A673 (cell line): ENCODE measurements at regions not wholly inside any gene's neighbourhood (a gene's known extent, or its start where the extent isn't known, plus 50 kb on each side); places are given as distances from the start of the nearest gene placed in this dataset.

ENCODE experiments used
- CTCF ChIP-seq: fragments of 300-800, 200-600 bp; sonication (generic); conservative IDR thresholded peaks from 2 replicates; pipeline ENCODE4 v1.5.1; 2017; ENCODE audit warnings: low read depth, mild to moderate bottlenecking, antibody characterized with exemption, low read length, moderate library complexity, mixed read lengths
- EZH2 ChIP-seq: fragments of 200-600 bp; sonication (generic); IDR thresholded peaks from 2 replicates; pipeline ENCODE4 v1.6.1; 2017; ENCODE audit warnings: borderline replicate concordance, low read depth, mild to moderate bottlenecking, mixed read lengths, antibody characterized with exemption, low read length; ENCODE audit not compliant: poor library complexity, severe bottlenecking

- no peak for TF ChIP-seq EZH2
- TF ChIP-seq CTCF = no peak
These were observed 464.5 kb downstream of the MMUT start for GRCh38 chr6:48998574-48998973.
